IMR-90 (cell line): ENCODE measurements at regions not wholly inside any gene's neighbourhood (a gene's known extent, or its start where the extent isn't known, plus 50 kb on each side); places are given as distances from the start of the nearest gene placed in this dataset.

ENCODE experiments used
- ATAC-seq: fragments of 200-7000 bp; cut with Tn5 transposase; 2 replicates; pipeline ENCODE4 v1.9.1; 2020; ENCODE audit warnings: low read depth, mild to moderate bottlenecking, moderate library complexity
- BruUV-seq: library from RNA; stranded (reverse); fragments of 400-500 nt; replicated peaks from 2 replicates; lab custom pipeline; 2021; lab: Mats Ljungman, UMichigan
- CTCF ChIA-PET: fragments of 300-600 bp; formaldehyde crosslinking; extraction: SDS; loops from one replicate; lab custom pipeline; 2021; ENCODE audit warnings: antibody characterized with exemption; lab: Yijun Ruan, JAX
- POLR2A ChIA-PET: fragments of 300-600 bp; sonication (Branson Sonifier 250); formaldehyde crosslinking; loops from one replicate; lab custom pipeline; 2022; ENCODE audit warnings: antibody characterized with exemption; ENCODE audit not compliant: unreplicated experiment; lab: Charles Lee
- DNase-seq: peaks from one replicate; pipeline ENCODE4 v3.0.0; 2013
- H2AFZ ChIP-seq: replicated peaks from 2 replicates; pipeline ENCODE3; 2013; ENCODE audit warnings: low read length, mild to moderate bottlenecking; ENCODE audit not compliant: poor library complexity
- H2AK5ac ChIP-seq: 2 replicates; pipeline ENCODE4 v1.6.1; 2013; ENCODE audit warnings: low read depth, low read length, inconsistent platforms
- H2AK9ac ChIP-seq: replicated peaks from 2 replicates; pipeline ENCODE3; 2013; ENCODE audit warnings: mild to moderate bottlenecking, low read depth, low read length, moderate library complexity; ENCODE audit not compliant: poor library complexity
- H2BK120ac ChIP-seq: 2 replicates; pipeline ENCODE4 v1.6.1; 2013; ENCODE audit warnings: low read depth, low read length, inconsistent platforms
- H2BK15ac ChIP-seq: 3 replicates; pipeline ENCODE4 v1.6.1; 2013; ENCODE audit warnings: low read depth, low read length, inconsistent platforms
- H2BK20ac ChIP-seq: 2 replicates; pipeline ENCODE4 v1.6.1; 2013; ENCODE audit warnings: low read depth, mild to moderate bottlenecking, inconsistent platforms, low read length, moderate library complexity
- H2BK5ac ChIP-seq: 2 replicates; pipeline ENCODE4 v1.6.1; 2013; ENCODE audit warnings: mild to moderate bottlenecking, low read depth, low read length, inconsistent platforms; ENCODE audit not compliant: poor library complexity, severe bottlenecking
- H3K14ac ChIP-seq: replicated peaks from 2 replicates; pipeline ENCODE4 v1.6.1; 2013; ENCODE audit warnings: low read depth, low read length, inconsistent platforms
- H3K18ac ChIP-seq: 2 replicates; pipeline ENCODE4 v1.6.1; 2013; ENCODE audit warnings: low read depth, low read length, control low read depth
- H3K23ac ChIP-seq: 2 replicates; pipeline ENCODE4 v1.6.1; 2013; ENCODE audit warnings: low read depth, low read length, inconsistent platforms
- H3K27ac ChIP-seq: 2 replicates; pipeline ENCODE4 v1.5.1; 2013; ENCODE audit warnings: mild to moderate bottlenecking, control low read depth, low read length; ENCODE audit not compliant: insufficient read depth
- H3K27me3 ChIP-seq: 2 replicates; pipeline ENCODE4 v1.6.1; 2013; ENCODE audit warnings: low read length; ENCODE audit not compliant: control insufficient read depth, insufficient read depth
- H3K36me3 ChIP-seq: 2 replicates; pipeline ENCODE4 v1.6.1; 2013; ENCODE audit warnings: low read length, mixed read lengths; ENCODE audit not compliant: control insufficient read depth, insufficient read depth
- H3K4ac ChIP-seq: 2 replicates; pipeline ENCODE4 v1.6.1; 2013; ENCODE audit warnings: low read depth, low read length, inconsistent platforms
- H3K4me1 ChIP-seq: 2 replicates; pipeline ENCODE4 v1.6.1; 2013; ENCODE audit warnings: low read length, mixed read lengths; ENCODE audit not compliant: control insufficient read depth, insufficient read depth
- H3K4me2 ChIP-seq: 2 replicates; pipeline ENCODE4 v1.6.1; 2013; ENCODE audit warnings: low read depth, mild to moderate bottlenecking, control low read depth, low read length, moderate library complexity
- H3K4me3 ChIP-seq: 2 replicates; pipeline ENCODE4 v1.5.1; 2013; ENCODE audit warnings: low read depth, mild to moderate bottlenecking, control low read depth, low read length, moderate library complexity; ENCODE audit not compliant: insufficient read depth
- H3K56ac ChIP-seq: 2 replicates; pipeline ENCODE4 v1.6.1; 2013; ENCODE audit warnings: low read length, inconsistent platforms; ENCODE audit not compliant: insufficient read depth; ENCODE audit errors: extremely low read depth
- H3K79me1 ChIP-seq, 2 experiments: 2 replicates each; pipeline ENCODE4 v1.6.1; 2013; ENCODE audit warnings: low read length in 2 of 2, inconsistent platforms in 1 of 2, low read depth in 1 of 2
- H3K9ac ChIP-seq: 2 replicates; pipeline ENCODE4 v1.6.1; 2013; ENCODE audit warnings: low read depth, low read length, control low read depth
- H3K9me1 ChIP-seq: 2 replicates; pipeline ENCODE4 v1.6.1; 2013; ENCODE audit warnings: low read length, inconsistent platforms; ENCODE audit not compliant: insufficient read depth
- H3K9me3 ChIP-seq: 2 replicates; pipeline ENCODE4 v1.6.1; 2013; ENCODE audit warnings: low read length; ENCODE audit not compliant: control insufficient read depth, insufficient read depth
- H4K20me1 ChIP-seq: 2 replicates; pipeline ENCODE4 v1.6.1; 2013; ENCODE audit warnings: low read length, inconsistent platforms; ENCODE audit not compliant: insufficient read depth
- H4K5ac ChIP-seq: 2 replicates; pipeline ENCODE4 v1.6.1; 2013; ENCODE audit warnings: mild to moderate bottlenecking, low read depth, low read length, control low read depth
- H4K8ac ChIP-seq, 2 experiments: 2 replicates each; pipeline ENCODE4 v1.6.1; 2013; ENCODE audit warnings: low read depth in 2 of 2, low read length in 2 of 2, control low read depth in 1 of 2, inconsistent platforms in 1 of 2
- H4K91ac ChIP-seq: 2 replicates; pipeline ENCODE4 v1.6.1; 2013; ENCODE audit warnings: low read depth, low read length, inconsistent platforms; ENCODE audit not compliant: insufficient read depth
- CEBPB ChIP-seq: IDR thresholded peaks from 2 replicates; pipeline ENCODE4 v1.6.1; 2012; ENCODE audit warnings: low read depth, low read length, improper control_type of control experiment
- FOS ChIP-seq: fragments of 150-350 bp; IDR thresholded peaks from 2 replicates; pipeline ENCODE4 v1.6.1; 2016; ENCODE audit warnings: low read depth, low read length
- MAZ ChIP-seq: IDR thresholded peaks from 2 replicates; pipeline ENCODE4 v1.6.1; 2012; ENCODE audit warnings: low read depth, mild to moderate bottlenecking, low read length, improper control_type of control experiment, moderate library complexity, borderline replicate concordance
- MXI1 ChIP-seq: IDR thresholded peaks from 2 replicates; pipeline ENCODE4 v1.6.1; 2012; ENCODE audit warnings: low read depth, mild to moderate bottlenecking, low read length, moderate library complexity, borderline replicate concordance
- NFE2L2 ChIP-seq: fragments of 150-350 bp; IDR thresholded peaks from 2 replicates; pipeline ENCODE4 v1.6.1; 2016; ENCODE audit warnings: low read depth, mild to moderate bottlenecking, low read length
- RAD21 ChIP-seq: IDR thresholded peaks from 2 replicates; pipeline ENCODE4 v1.6.1; 2012; ENCODE audit warnings: low read length, improper control_type of control experiment
- RFX5 ChIP-seq: IDR thresholded peaks from 2 replicates; pipeline ENCODE4 v1.8.0; 2012; ENCODE audit warnings: low read depth, mild to moderate bottlenecking, low read length, moderate library complexity
- WGBS, 2 experiments: methylation state at CpG; one replicate each; pipeline versions ENCODE4 v1.1.5 to v1.1.7; 2013; ENCODE audit warnings: missing lambda C conversion rate in 2 of 2; ENCODE audit not compliant: insufficient read length in 1 of 2; ENCODE audit errors: extremely low coverage in 2 of 2; 5-methylcytosine and 5-hydroxymethylcytosine counted together
- dilution Hi-C: fragments of 300-500 bp; cut with HindIII; formaldehyde crosslinking; loops from one replicate; pipeline ENCODE4 v1.14.3; 2018; ENCODE audit warnings: low sequenced_read_pairs; ENCODE audit not compliant: unreplicated experiment
- in situ Hi-C: fragments of 300-500 bp; cut with MboI; formaldehyde crosslinking; loops from 3 replicates; pipeline ENCODE4 v1.14.3; 2019; ENCODE audit warnings: low sequenced_read_pairs, inconsistent platforms, mixed read lengths
- intact Hi-C: fragments of 100-400 bp; cut with micrococcal nuclease; formaldehyde crosslinking; loops from 2 replicates; pipeline ENCODE4 v1.10.0; 2022
- TF ChIP-seq, protein P1 (sequence below): fragments of 150-350 bp; IDR thresholded peaks from 2 replicates; pipeline ENCODE4 v1.6.1; 2017; ENCODE audit warnings: mild to moderate bottlenecking, antibody characterized with exemption, low read length, low read depth

- H3K4me3 ChIP-seq: no peak overlapping the region
- intact Hi-C loops: no loop called here
- H4K91ac ChIP-seq: no peak overlapping the region
- no peak for ATAC-seq
- WGBS, 2 experiments: no CpG with 5 or more reads among the region's 4 CpGs
- no peak overlapping the region for H2AFZ ChIP-seq
- no peak overlapping the region for H3K56ac ChIP-seq
- H3K4ac ChIP-seq: no peak overlapping the region
- no peak overlapping the region for H3K27ac ChIP-seq
- no peak overlapping the region for H4K8ac ChIP-seq
- H3K9ac ChIP-seq: no peak overlapping the region
- no peak overlapping the region for H2BK5ac ChIP-seq
- no peaks in the 10 kb centered on the region for H4K20me1 ChIP-seq
- H3K18ac ChIP-seq: no peak overlapping the region
- dilution Hi-C loops: no loop called here
- no peak overlapping the region for H3K14ac ChIP-seq
- no peak overlapping the region for H2BK15ac ChIP-seq
- 0 out of 2 replicates have a peak, but pooled peaks cover under 1% of the 10 kb centered on the region for H3K9me1 ChIP-seq
- no peaks in the 10 kb centered on the region for H3K9me3 ChIP-seq
- no TSS peak for BruUV-seq
- no peaks in the 10 kb centered on the region for H3K36me3 ChIP-seq
- no peak overlapping the region for H2AK5ac ChIP-seq
- no peak for DNase-seq
- no peak overlapping the region for H3K4me2 ChIP-seq
- no peaks in the 10 kb centered on the region for H3K27me3 ChIP-seq
- no peak overlapping the region for H2BK20ac ChIP-seq
- in situ Hi-C loops: no loop called here
- TF ChIP-seq FOS (no peak), RAD21 (no peak), MAZ (no peak), MXI1 (no peak), RFX5 (no peak), CEBPB (no peak), NFE2L2 (no peak)
- TF ChIP-seq, protein P1, sequence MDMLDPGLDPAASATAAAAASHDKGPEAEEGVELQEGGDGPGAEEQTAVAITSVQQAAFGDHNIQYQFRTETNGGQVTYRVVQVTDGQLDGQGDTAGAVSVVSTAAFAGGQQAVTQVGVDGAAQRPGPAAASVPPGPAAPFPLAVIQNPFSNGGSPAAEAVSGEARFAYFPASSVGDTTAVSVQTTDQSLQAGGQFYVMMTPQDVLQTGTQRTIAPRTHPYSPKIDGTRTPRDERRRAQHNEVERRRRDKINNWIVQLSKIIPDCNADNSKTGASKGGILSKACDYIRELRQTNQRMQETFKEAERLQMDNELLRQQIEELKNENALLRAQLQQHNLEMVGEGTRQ: no peak
- H2AK9ac ChIP-seq: no peak overlapping the region
- no peaks in the 10 kb centered on the region for H3K79me1 ChIP-seq
- H3K4me1 ChIP-seq: no peaks in the 10 kb centered on the region
- no peak overlapping the region for H4K5ac ChIP-seq
- H2BK120ac ChIP-seq: no peak overlapping the region
- POLR2A ChIA-PET: no interaction called here
- H3K23ac ChIP-seq: no peak overlapping the region
- CTCF ChIA-PET: no interaction called here
Observed at GRCh38 chr5:91946870-91947269, 563.8 kb upstream of the ARRDC3 start.
